Left lung (tissue), 4 donors: ENCODE measurements at regions not wholly inside any gene's neighbourhood (a gene's known extent, or its start where the extent isn't known, plus 50 kb on each side); places are given as distances from the start of the nearest gene placed in this dataset.

Experiments used
- ATAC-seq: fragments of 200-7000 bp; cut with Tn5 transposase; one replicate; pipeline ENCODE4 v1.9.1; 2020; ENCODE audit warnings: moderate library complexity
- DNase-seq, 4 donors: peaks; one replicate each; pipeline ENCODE4 v3.0.0-alpha.2; 2013 to 2020
- H3K27ac ChIP-seq, 2 donors: fragments of 200-600 bp; sonication (generic) in 1 of 2; one replicate each; pipeline versions ENCODE4 v1.5.0 to v1.8.0; 2020 to 2021
- H3K27me3 ChIP-seq, 2 donors: fragments of 200-600 bp; sonication (generic) in 1 of 2; one replicate each; pipeline versions ENCODE4 v1.5.0 to v1.8.0; 2020 to 2021
- H3K36me3 ChIP-seq, 2 donors: fragments of 200-600 bp; sonication (generic) in 1 of 2; one replicate each; pipeline versions ENCODE4 v1.5.0 to v1.8.0; 2020 to 2021
- H3K4me1 ChIP-seq, 2 donors: fragments of 200-600 bp; one replicate each; pipeline ENCODE4 v1.8.0; 2021
- H3K4me3 ChIP-seq, 2 donors: fragments of 200-600 bp; sonication (generic) in 1 of 2; one replicate each; pipeline versions ENCODE4 v1.5.0 to v1.8.0; 2020 to 2021; ENCODE audit warnings: mild to moderate bottlenecking in 1 of 2
- H3K9me3 ChIP-seq, 2 donors: fragments of 200-600 bp; sonication (generic) in 1 of 2; one replicate each; pipeline versions ENCODE4 v1.5.0 to v1.8.0; 2020 to 2021
- CTCF ChIP-seq, 2 donors: fragments of 200-600 bp; sonication (generic) in 1 of 2; IDR thresholded peaks; one replicate each; pipeline versions ENCODE4 v1.5.0 to v1.8.0; 2021; ENCODE audit warnings: antibody characterized with exemption in 2 of 2
- intact Hi-C, 2 donors: fragments of 100-400 bp; cut with DNase I; formaldehyde crosslinking; loops; one replicate each; pipeline versions ENCODE4 v1.11.2 to v1.14.2; 2022
- donor health status: DM: no; HTN: yes; CAD: no.
- donor health status: DM: no; HTN: no; CAD: no.

DNA sequence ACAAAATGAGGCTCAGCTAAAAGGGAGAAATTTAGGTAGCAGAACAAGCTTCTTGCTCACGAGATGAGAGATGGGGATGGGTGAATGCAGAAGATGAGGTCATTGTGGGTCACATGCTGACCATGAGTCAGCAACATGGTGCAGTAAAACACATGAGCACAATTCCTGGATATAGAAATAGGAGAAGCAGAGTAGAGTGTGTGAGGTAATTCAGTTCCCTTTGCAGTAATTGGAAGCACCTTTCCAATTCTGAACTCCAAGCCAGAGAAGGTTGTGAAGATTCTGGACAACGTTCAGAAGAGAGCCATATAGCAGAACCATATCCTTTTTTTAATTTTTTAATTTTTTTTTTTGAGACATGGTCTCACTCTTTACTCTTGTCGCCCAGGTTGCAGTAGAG, 62.0 kb upstream of the LMNTD1 start:
- H3K9me3 ChIP-seq, result no peaks in the 10 kb centered on the region
- H3K4me3 ChIP-seq, result no peak overlapping the region
- no peaks in the 10 kb centered on the region for H3K36me3 ChIP-seq
- no peak overlapping the region for H3K27ac ChIP-seq
- ATAC-seq (peak; percentile 68), DNase-seq (no peak)
- H3K27me3 ChIP-seq, result no peaks in the 10 kb centered on the region
- H3K4me1 ChIP-seq, result no peaks in the 10 kb centered on the region
- no peak for TF ChIP-seq CTCF (IDR thresholded peaks at IDR 0.05)
- intact Hi-C loops, result no loop called here

DNA sequence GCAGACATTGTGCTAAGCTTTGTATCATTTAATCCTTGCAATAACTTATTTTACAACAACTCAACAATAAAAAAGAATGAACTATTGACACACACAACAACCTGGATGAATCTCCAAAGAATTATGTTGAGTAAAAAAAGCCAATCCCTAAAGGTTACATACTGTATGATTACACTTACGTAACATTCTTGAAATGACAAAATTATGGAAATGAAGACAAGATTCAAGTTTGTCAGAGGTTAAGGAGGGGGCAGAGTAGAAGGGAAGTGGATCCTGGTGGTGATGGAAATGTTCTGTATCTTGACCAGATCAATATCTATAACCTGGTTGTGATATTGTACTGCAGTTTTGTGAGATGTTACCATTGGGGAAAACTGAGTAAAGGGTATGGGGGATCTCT, 63.2 kb upstream of the LMNTD1 start:
- DNase-seq, result no peak
- Histone ChIP-seq H3K27ac (no peak overlapping the region), H3K4me1 (no peaks in the 10 kb centered on the region), H3K9me3 (no peaks in the 10 kb centered on the region), H3K36me3 (no peaks in the 10 kb centered on the region), H3K27me3 (no peaks in the 10 kb centered on the region), H3K4me3 (no peak overlapping the region)
- intact Hi-C loops, result no loop called here
- ATAC-seq, result no peak
- TF ChIP-seq CTCF (IDR thresholded peaks at IDR 0.05), result no peak

- Histone ChIP-seq H3K36me3 (no peaks in the 10 kb centered on the region), H3K27me3 (no peaks in the 10 kb centered on the region), H3K4me3 (no peak overlapping the region), H3K27ac (no peak overlapping the region), H3K9me3 (no peaks in the 10 kb centered on the region), H3K4me1 (no peaks in the 10 kb centered on the region)
- intact Hi-C loops, result no loop called here
- TF ChIP-seq CTCF (IDR thresholded peaks at IDR 0.05), result no peak
- ATAC-seq (no peak), DNase-seq (no peak)
Measured at GRCh38 chr12:25617991-25618390, 64.9 kb upstream of the LMNTD1 start.

- Histone ChIP-seq H3K9me3 (no peaks in the 10 kb centered on the region), H3K4me1 (no peaks in the 10 kb centered on the region), H3K27me3 (no peaks in the 10 kb centered on the region), H3K27ac (no peak overlapping the region), H3K4me3 (no peak overlapping the region), H3K36me3 (no peaks in the 10 kb centered on the region)
- DNase-seq, result no peak
- no peak for ATAC-seq
- intact Hi-C loops, result no loop called here
- TF ChIP-seq CTCF (IDR thresholded peaks at IDR 0.05), result no peak
Measured at GRCh38 chr12:25623816-25624215, 70.7 kb upstream of the LMNTD1 start.

DNA sequence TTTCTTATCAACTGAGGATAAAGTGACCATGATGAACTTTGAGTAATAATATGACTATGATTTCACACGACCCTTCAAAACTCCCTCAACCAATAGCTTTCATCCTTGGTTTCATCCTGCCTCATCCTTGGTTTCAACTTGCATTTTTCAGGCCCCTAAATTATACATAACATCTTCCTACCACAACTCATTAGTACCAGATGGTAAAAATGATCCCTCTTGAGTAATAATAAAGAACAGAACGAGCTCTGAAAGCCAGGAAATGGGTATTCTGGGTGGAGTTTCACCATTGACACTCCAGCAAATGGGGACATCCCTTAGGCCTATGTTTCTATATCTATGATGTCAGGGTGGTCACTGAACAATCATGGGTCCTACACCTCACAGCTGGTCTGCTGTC, 72.1 kb upstream of the LMNTD1 start:
- intact Hi-C loops, result no loop called here
- Histone ChIP-seq H3K9me3 (no peaks in the 10 kb centered on the region), H3K36me3 (no peaks in the 10 kb centered on the region), H3K4me3 (no peak overlapping the region), H3K27me3 (no peaks in the 10 kb centered on the region), H3K27ac (no peak overlapping the region), H3K4me1 (no peaks in the 10 kb centered on the region)
- TF ChIP-seq CTCF (IDR thresholded peaks at IDR 0.05), result no peak
- no peak for ATAC-seq
- DNase-seq, result no peak
